SU-DHL-6 (cell line): ENCODE measurements at regions not wholly inside any gene's neighbourhood (a gene's known extent, or its start where the extent isn't known, plus 50 kb on each side); places are given as distances from the start of the nearest gene placed in this dataset.

ENCODE experiments used
- H2AFZ ChIP-seq: fragments of 200-600 bp; sonication (generic); 2 replicates; pipeline ENCODE4 v1.6.1; 2014; ENCODE audit warnings: low read depth, mild to moderate bottlenecking, moderate library complexity, mixed read lengths, antibody characterized with exemption, low read length; ENCODE audit not compliant: severe bottlenecking
- H3F3A ChIP-seq: fragments of 200-600 bp; shearing (Covaris generic); 2 replicates; pipeline ENCODE4 v1.6.0; 2016; ENCODE audit warnings: antibody characterized with exemption, mild to moderate bottlenecking; ENCODE audit not compliant: insufficient read depth
- H3K27ac ChIP-seq: fragments of 200-600 bp; sonication (generic); 2 replicates; pipeline ENCODE4 v1.5.1; 2016; ENCODE audit warnings: low read depth, mild to moderate bottlenecking, low read length, moderate library complexity, mixed read lengths
- H3K27me3 ChIP-seq: fragments of 200-600 bp; sonication (generic), shearing (Covaris generic); 2 replicates; pipeline ENCODE4 v1.6.0; 2014; ENCODE audit warnings: mild to moderate bottlenecking, low read length
- H3K36me3 ChIP-seq: fragments of 200-600 bp; sonication (generic); 2 replicates; pipeline ENCODE4 v1.6.1; 2014; ENCODE audit warnings: mild to moderate bottlenecking, low read length, mixed read lengths
- H3K4me2 ChIP-seq: fragments of 300-600, 200-600 bp; shearing (Covaris generic), sonication (generic); 2 replicates; pipeline ENCODE4 v1.6.0; 2014; ENCODE audit warnings: low read length, low read depth, mild to moderate bottlenecking; ENCODE audit not compliant: poor library complexity, severe bottlenecking
- H3K4me3 ChIP-seq: fragments of 200-600 bp; sonication (generic); 2 replicates; pipeline ENCODE4 v1.5.1; 2014; ENCODE audit warnings: antibody characterized with exemption, low read length, mild to moderate bottlenecking, mixed read lengths; ENCODE audit not compliant: insufficient read depth, poor library complexity, severe bottlenecking
- H3K79me2 ChIP-seq: fragments of 200-600 bp; sonication (generic); 2 replicates; pipeline ENCODE4 v1.6.1; 2014; ENCODE audit warnings: mild to moderate bottlenecking, low read length, moderate library complexity; ENCODE audit not compliant: insufficient read depth
- H3K9ac ChIP-seq: fragments of 200-600 bp; sonication (generic); 2 replicates; pipeline ENCODE4 v1.7.0; 2014; ENCODE audit warnings: mild to moderate bottlenecking, low read length
- H3K9me2 ChIP-seq: fragments of 200-600 bp; sonication (generic); replicated peaks from 2 replicates; pipeline ENCODE4 v1.6.1; 2014; ENCODE audit warnings: low read length; ENCODE audit not compliant: insufficient read depth
- H3K9me3 ChIP-seq: fragments of 200-600 bp; sonication (generic); 2 replicates; pipeline ENCODE4 v1.6.1; 2014; ENCODE audit warnings: low read length, mixed read lengths; ENCODE audit not compliant: insufficient read depth
- H4K20me1 ChIP-seq: fragments of 200-600 bp; sonication (generic); 2 replicates; pipeline ENCODE4 v1.6.1; 2014; ENCODE audit warnings: low read depth, mild to moderate bottlenecking, antibody characterized with exemption, low read length, moderate library complexity, mixed read lengths
- EZH2phosphoT487 ChIP-seq: fragments of 200-600 bp; sonication (generic), shearing (Covaris generic); conservative IDR thresholded peaks from 2 replicates; pipeline ENCODE4 v1.6.1; 2018; ENCODE audit warnings: mild to moderate bottlenecking, antibody characterized with exemption, low read length, moderate library complexity, mixed read lengths
- TF ChIP-seq, protein P1 (sequence below): fragments of 200-600 bp; sonication (generic); IDR thresholded peaks from one replicate; pipeline ENCODE4 v1.5.1; 2017; ENCODE audit warnings: antibody characterized with exemption, mild to moderate bottlenecking, low read length, moderate library complexity; ENCODE audit not compliant: insufficient read depth, poor library complexity, severe bottlenecking

DNA sequence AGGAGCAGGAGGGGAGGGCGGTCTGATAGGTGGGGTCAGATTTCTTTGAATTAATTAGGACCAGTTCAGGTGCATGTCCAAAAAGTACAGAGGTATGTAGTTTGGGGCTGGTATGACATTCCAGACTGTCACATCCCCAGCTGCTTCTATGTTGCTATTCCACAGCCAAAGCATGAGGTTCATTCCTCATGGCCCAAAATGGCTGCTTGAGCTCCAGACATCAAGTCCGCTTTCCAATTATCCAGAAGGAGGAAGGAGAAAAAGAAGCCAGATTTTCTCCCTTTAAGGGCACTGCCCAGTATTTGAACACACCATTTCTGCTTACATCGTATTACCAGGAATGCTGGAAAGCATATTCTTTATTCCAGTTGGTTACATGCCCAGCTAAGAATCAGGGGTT is 58.0 kb upstream of the CD82 start:
- H3K79me2 ChIP-seq: no peaks in the 10 kb centered on the region
- H3K9ac ChIP-seq: no peak overlapping the region
- no peak overlapping the region for H3K27ac ChIP-seq
- no peaks in the 10 kb centered on the region for H4K20me1 ChIP-seq
- TF ChIP-seq EZH2phosphoT487: no peak
- TF ChIP-seq, protein P1, sequence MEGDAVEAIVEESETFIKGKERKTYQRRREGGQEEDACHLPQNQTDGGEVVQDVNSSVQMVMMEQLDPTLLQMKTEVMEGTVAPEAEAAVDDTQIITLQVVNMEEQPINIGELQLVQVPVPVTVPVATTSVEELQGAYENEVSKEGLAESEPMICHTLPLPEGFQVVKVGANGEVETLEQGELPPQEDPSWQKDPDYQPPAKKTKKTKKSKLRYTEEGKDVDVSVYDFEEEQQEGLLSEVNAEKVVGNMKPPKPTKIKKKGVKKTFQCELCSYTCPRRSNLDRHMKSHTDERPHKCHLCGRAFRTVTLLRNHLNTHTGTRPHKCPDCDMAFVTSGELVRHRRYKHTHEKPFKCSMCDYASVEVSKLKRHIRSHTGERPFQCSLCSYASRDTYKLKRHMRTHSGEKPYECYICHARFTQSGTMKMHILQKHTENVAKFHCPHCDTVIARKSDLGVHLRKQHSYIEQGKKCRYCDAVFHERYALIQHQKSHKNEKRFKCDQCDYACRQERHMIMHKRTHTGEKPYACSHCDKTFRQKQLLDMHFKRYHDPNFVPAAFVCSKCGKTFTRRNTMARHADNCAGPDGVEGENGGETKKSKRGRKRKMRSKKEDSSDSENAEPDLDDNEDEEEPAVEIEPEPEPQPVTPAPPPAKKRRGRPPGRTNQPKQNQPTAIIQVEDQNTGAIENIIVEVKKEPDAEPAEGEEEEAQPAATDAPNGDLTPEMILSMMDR: no peak
- H3K27me3 ChIP-seq: no peaks in the 10 kb centered on the region
- H3K4me3 ChIP-seq: no peak overlapping the region
- H3K9me2 ChIP-seq: no peaks in the 10 kb centered on the region
- no peaks in the 10 kb centered on the region for H3K36me3 ChIP-seq
- H3F3A ChIP-seq: no peaks in the 10 kb centered on the region
- no peak overlapping the region for H3K4me2 ChIP-seq
- H3K9me3 ChIP-seq: no peaks in the 10 kb centered on the region
- H2AFZ ChIP-seq: no peak overlapping the region

DNA sequence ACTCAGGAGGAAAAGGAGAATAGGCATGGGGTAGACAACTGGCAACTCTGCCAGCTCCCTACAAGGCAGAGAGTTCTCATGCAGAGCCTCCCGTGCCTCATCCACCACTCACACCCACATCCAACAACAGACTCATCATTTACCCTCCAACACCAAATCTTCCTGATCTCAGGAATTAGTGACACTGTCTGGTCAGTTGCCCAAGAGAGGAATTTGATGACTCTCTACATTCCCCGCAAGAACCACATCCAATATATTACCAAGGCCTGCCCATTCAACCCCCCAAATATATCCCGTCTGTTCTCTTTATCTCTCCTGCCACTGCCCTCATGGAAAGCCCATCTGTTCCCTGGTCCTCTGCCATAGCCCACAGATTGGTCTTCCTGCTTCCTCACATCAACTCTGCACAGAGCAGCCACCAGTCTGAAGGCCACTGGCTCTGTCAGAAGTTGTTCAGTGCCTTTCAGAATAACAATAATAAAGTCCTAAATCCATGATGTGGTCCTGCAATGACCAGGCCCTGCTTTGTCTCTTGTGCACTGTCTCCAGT is 57.5 kb upstream of the CD82 start:
- Histone ChIP-seq H3K9ac (no peak overlapping the region), H3K36me3 (no peaks in the 10 kb centered on the region), H3K79me2 (no peaks in the 10 kb centered on the region)

DNA sequence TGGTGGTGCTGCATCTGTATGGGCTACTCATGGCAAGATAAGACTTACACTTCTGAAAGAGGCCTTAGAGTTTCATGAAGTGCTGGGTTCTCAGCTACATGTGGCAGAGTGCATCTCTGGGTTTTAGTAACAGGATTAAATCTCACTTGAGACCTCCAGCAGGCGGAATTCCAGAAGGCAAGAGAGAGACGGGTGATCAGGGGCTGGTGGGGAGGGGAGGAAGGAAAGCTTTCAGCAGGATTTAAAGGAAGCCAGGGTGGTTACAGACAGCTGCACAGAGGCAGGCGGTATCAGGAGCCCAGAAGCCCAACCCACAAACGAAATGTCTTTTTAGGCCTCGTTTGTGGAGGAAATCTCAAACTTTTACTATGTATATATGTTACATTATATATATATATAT is 56.2 kb upstream of the CD82 start:
- H3K9me2 ChIP-seq: no peaks in the 10 kb centered on the region
- H3K9ac ChIP-seq: no peak overlapping the region
- no peaks in the 10 kb centered on the region for H3K9me3 ChIP-seq
- no peaks in the 10 kb centered on the region for H3F3A ChIP-seq
- no peak overlapping the region for H3K4me3 ChIP-seq
- no peaks in the 10 kb centered on the region for H3K27me3 ChIP-seq
- no peaks in the 10 kb centered on the region for H4K20me1 ChIP-seq
- no peaks in the 10 kb centered on the region for H3K79me2 ChIP-seq
- H2AFZ ChIP-seq: no peak overlapping the region
- TF ChIP-seq, protein P1: no peak
- TF ChIP-seq EZH2phosphoT487: no peak
- no peaks in the 10 kb centered on the region for H3K36me3 ChIP-seq
- no peak overlapping the region for H3K27ac ChIP-seq
- H3K4me2 ChIP-seq: no peak overlapping the region

More for the DNA sequence above, 57.5 kb upstream of the CD82 start:
- Histone ChIP-seq H3K9me2 (no peaks in the 10 kb centered on the region), H4K20me1 (no peaks in the 10 kb centered on the region), H3K4me2 (no peak overlapping the region), H3K27me3 (no peaks in the 10 kb centered on the region), H3F3A (no peaks in the 10 kb centered on the region), H3K4me3 (no peak overlapping the region), H3K9me3 (no peaks in the 10 kb centered on the region), H2AFZ (no peak overlapping the region), H3K27ac (no peak overlapping the region)
- no peak for TF ChIP-seq EZH2phosphoT487
- TF ChIP-seq, protein P1: no peak
